ENCODE measurements at regions not wholly inside any gene's neighbourhood (a gene's known extent, or its start where the extent isn't known, plus 50 kb on each side); places are given as distances from the start of the nearest gene placed in this dataset.
"Not testable (repeated sequence)": the region's sequence is repeated elsewhere in the genome, so short reads cannot be mapped to it uniquely, and the experiment has no call there.

GRCh38 chr4:74544655-74545361 lies 99.9 kb downstream of the AREG start:
- no peak for DNase-seq

DNA sequence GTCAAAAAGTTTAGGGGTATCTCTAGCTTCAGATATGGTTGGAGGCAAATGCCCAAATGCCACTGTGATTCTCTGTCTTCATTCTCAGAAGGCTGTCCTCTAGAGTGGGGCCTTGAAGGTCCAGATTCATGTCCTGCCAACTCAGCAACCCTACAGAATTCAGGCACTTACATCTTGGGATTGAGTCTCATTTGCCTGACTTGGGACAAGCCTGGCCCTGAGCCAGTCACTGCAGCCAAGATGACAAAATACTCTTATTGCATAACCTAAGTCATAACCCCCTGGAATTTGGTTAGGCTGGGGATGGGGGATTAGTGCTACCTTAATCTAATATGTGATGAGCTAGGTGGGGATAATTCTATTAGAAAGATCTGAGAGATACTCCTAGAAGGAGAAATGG lies 100.5 kb downstream of the AREG start:
- no peak for DNase-seq

GRCh38 chr4:74546057-74546456 lies 101.1 kb downstream of the AREG start:
- no peak for DNase-seq

- DNase-seq: no peak
These were observed 102.1 kb downstream of the AREG start for GRCh38 chr4:74547042-74547441.

GRCh38 chr4:74548561-74548960 lies 103.6 kb downstream of the AREG start:
- DNase-seq: no peak

DNA sequence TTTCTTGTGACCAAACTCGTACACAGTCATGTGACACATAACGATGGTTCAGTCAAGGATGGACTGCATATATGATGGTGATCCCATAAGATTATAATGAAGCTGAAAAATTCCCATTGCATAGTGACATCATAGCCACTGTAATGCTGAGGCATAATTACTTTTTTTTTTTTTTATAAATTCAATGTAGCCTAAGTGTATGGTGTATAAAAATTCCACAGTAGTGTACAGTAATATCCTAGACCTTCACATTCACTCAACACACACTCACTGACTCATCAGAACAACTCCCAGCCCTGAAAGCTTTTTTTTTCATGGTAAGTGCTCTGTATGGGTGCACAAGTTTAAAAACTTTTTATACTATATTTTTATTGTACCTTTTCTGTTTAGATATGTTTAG lies 105.0 kb downstream of the AREG start:
- no peak for DNase-seq

GRCh38 chr4:74555231-74555630 lies 110.3 kb downstream of the AREG start:
- DNase-seq: no peak

GRCh38 chr4:74555843-74556242 lies 110.9 kb downstream of the AREG start:
- DNase-seq: no peak

DNA sequence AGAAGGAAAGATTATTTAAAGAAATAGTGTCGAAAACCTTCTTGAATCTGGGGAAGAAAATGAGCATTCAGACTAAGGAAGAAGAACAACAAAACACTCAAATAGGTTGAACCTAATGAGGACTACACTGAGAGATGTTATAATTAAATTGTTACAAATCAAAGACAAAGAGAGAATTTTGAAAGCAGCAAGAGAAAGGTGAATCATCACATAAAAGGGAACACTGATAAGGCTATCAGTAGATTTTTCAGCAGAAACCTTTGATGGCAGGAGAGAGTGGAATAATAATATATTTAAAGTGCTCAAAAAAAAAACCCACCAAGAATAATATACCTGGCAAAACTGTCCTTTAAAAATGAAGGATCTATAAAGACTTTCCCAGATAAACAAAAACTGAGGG lies 114.9 kb downstream of the AREG start:
- DNase-seq: no peak

GRCh38 chr4:74567981-74568380 lies 123.0 kb downstream of the AREG start:
- DNase-seq: no peak

DNA sequence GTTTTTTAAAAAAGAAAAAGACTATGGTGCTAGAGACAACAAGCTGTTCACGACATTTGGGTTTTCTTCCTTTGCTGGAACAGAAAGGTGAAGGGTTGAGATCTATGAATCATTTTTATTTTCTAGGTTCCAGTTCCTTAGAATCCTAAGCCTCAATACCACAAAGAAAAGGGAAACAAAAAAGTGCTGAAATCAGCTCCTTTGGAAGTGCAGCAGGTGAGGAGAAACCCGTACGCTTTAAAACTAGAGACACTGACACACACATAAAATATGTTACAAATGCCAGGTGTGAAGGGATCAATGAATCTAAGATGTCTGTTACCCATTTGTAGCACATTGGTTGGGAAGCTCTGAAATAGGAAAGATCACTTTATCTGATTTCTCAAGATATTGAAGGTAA lies 125.2 kb downstream of the AREG start:
- DNase-seq: no peak

DNA sequence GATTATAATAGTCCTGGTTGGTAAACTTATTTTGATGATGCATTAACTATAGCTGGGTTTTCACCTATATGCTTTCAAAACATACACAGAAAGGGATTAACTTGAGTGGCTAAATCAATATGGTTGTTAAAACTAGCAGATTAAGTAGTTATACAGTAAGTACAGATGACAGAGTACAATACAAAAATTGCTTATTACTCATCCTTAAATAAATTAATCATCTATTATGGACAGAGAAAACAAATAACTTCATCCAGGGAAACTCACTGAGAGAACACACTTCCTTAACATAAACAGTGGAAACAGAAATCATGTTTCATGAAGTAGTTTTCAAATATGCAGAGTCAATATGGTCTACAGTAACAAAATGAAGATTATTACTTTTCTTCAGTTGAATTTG lies 133.4 kb downstream of the AREG start:
- no peak for DNase-seq

DNA sequence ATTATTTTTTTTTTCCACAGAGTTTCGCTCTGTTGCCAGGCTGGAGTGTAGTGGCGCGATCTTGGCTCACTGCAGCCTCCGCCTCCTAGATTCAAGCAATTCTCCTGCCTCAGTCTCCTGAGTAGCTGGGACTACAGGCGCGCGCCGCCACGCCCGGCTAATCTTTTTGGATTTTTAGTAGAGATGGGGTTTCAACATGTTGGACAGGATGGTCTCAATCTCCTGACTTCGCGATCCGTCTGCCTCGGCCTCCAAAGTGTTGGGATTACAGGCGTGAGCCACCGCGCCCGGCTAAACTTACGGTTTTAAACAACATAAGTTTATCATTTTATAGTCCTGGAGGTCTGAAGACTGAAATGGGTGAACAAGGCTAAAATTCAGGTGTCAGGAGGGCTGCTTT lies 133.9 kb downstream of the AREG start:
- not testable (repeated sequence) for DNase-seq

GRCh38 chr4:74583089-74583700 lies 138.3 kb downstream of the AREG start:
- no peak for DNase-seq

GRCh38 chr4:74583757-74584156 lies 138.8 kb downstream of the AREG start:
- DNase-seq: no peak

GRCh38 chr4:74588350-74588749 lies 143.4 kb downstream of the AREG start:
- no peak for DNase-seq

DNA sequence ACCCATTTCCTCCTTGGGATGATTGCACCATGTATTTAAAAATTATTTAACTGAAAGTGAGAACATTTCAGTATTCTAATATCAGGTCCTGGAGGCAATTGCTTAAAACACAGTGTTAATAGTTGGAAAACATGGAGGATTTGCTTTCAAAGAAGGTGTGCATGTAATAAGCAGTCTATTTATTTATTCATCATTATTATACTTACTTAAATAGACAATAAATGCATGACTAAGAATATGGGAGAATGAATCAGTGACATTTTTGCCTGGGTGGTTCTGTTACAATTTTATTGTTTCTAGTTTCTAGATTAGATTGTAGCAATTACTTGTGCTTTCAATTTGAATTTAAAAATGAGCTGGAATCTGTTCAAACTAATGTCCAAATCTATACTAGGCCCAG lies 145.5 kb downstream of the AREG start:
- no peak for DNase-seq

GRCh38 chr4:74598611-74599325 lies 153.8 kb downstream of the AREG start:
- DNase-seq: no peak

DNA sequence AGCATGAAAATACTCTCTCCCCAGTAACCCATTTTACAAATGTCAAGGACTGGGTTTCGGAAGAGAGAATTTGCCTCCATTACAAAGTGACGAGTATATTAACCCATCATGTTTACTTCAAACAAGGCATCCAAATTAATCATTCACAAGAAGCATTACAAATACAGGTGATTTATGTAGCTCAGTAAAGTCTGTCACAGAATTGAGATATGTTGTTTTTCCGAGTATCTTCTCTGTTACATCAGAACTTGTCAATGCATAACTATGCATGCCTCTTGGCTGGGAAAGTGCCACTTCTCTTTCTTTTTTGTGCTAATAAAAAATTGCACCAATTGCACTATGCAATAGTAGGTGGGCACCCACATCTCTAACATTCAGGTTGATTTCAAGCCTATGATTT lies 158.2 kb downstream of the AREG start:
- no peak for DNase-seq

GRCh38 chr4:74608151-74608949 lies 163.4 kb downstream of the AREG start:
- no peak for DNase-seq

- DNase-seq: no peak
These were observed 165.6 kb downstream of the AREG start for GRCh38 chr4:74610491-74610890.

GRCh38 chr4:74612837-74613236 lies 167.9 kb downstream of the AREG start:
- DNase-seq: no peak

DNA sequence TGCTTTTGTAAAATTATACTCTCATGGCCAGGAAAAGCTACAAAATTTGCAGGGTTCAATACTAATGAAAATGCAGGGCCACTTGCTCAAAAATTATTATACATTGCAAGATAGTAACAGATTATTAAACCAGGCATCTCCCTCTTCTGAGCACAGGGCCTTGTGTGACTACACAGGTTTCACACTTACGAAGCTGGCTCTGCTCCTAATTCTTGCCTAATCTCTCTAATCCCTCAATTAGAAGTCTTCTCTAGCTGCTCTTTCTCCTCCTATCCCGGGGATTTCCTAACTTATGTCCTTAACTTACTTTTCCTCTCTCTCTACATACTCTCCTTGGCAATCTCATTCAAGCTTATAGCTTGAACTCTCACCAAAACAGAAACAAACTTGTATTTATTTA lies 168.3 kb downstream of the AREG start:
- DNase-seq: no peak

- no peak for DNase-seq
These were observed 170.5 kb downstream of the AREG start for GRCh38 chr4:74615411-74615810.

All from NCI-H345 (cell line).